Mesodermal cell (in vitro differentiated cells): ENCODE measurements at regions not wholly inside any gene's neighbourhood (a gene's known extent, or its start where the extent isn't known, plus 50 kb on each side); places are given as distances from the start of the nearest gene placed in this dataset.
"Not testable (repeated sequence)": the region's sequence is repeated elsewhere in the genome, so short reads cannot be mapped to it uniquely, and the experiment has no call there.

Source experiments
- H3K27ac ChIP-seq: 2 replicates; pipeline ENCODE4 v1.7.0; 2013; ENCODE audit warnings: mild to moderate bottlenecking, low read depth, low read length, moderate library complexity; ENCODE audit not compliant: severe bottlenecking
- H3K36me3 ChIP-seq: 2 replicates; pipeline ENCODE4 v1.7.1; 2013; ENCODE audit warnings: mild to moderate bottlenecking, low read length, moderate library complexity; ENCODE audit not compliant: control insufficient read depth, insufficient read depth
- H3K4me1 ChIP-seq: one replicate; pipeline ENCODE4 v1.7.1; 2013; ENCODE audit warnings: mild to moderate bottlenecking, low read length; ENCODE audit not compliant: insufficient read depth, control insufficient read depth, poor library complexity, severe bottlenecking
- H3K4me3 ChIP-seq: 2 replicates; pipeline ENCODE4 v1.7.0; 2013; ENCODE audit warnings: low read length, control low read depth, mild to moderate bottlenecking; ENCODE audit not compliant: insufficient read depth, poor library complexity, severe bottlenecking; ENCODE audit errors: extremely low read depth
- H3K9me3 ChIP-seq: 2 replicates; pipeline ENCODE4 v1.7.1; 2013; ENCODE audit warnings: mild to moderate bottlenecking, low read length, moderate library complexity; ENCODE audit not compliant: control insufficient read depth
- WGBS, 2 experiments: methylation state at CpG; one replicate each; pipeline ENCODE4 v1.1.5; 2013; ENCODE audit warnings: missing lambda C conversion rate in 2 of 2; ENCODE audit not compliant: insufficient coverage in 2 of 2; 5-methylcytosine and 5-hydroxymethylcytosine counted together

- no peak overlapping the region for H3K27ac ChIP-seq
- H3K9me3 ChIP-seq = no peaks in the 10 kb centered on the region
- 89 to 95% methylated on average over 8 to 9 of the region's 11 CpGs for whole genome bisulfite sequencing, 2 experiments
- H3K4me1 ChIP-seq = no peaks in the 10 kb centered on the region
- H3K36me3 ChIP-seq = no peaks in the 10 kb centered on the region
- H3K4me3 ChIP-seq = no peak overlapping the region
Measured at GRCh38 chr6:92700411-92700810, 718.9 kb downstream of the EPHA7 start.

- Histone ChIP-seq H3K27ac (no peak overlapping the region), H3K36me3 (no peaks in the 10 kb centered on the region), H3K4me3 (no peak overlapping the region), H3K4me1 (no peaks in the 10 kb centered on the region), H3K9me3 (no peaks in the 10 kb centered on the region)
- 100% methylated on average over 1 of the region's 2 CpGs; no CpG with 5 or more reads in 1 of the 2 experiments for WGBS, 2 experiments
Measured at GRCh38 chr6:92690997-92691599, 728.3 kb downstream of the EPHA7 start.

GRCh38 chr6:92688342-92688741, 731.0 kb downstream of the EPHA7 start:
- Histone ChIP-seq H3K36me3 (no peaks in the 10 kb centered on the region), H3K27ac (no peak overlapping the region), H3K9me3 (no peaks in the 10 kb centered on the region), H3K4me3 (no peak overlapping the region), H3K4me1 (no peaks in the 10 kb centered on the region)
- WGBS, 2 experiments = 57 to 67% methylated on average over 1 to 2 of the region's 2 CpGs

DNA sequence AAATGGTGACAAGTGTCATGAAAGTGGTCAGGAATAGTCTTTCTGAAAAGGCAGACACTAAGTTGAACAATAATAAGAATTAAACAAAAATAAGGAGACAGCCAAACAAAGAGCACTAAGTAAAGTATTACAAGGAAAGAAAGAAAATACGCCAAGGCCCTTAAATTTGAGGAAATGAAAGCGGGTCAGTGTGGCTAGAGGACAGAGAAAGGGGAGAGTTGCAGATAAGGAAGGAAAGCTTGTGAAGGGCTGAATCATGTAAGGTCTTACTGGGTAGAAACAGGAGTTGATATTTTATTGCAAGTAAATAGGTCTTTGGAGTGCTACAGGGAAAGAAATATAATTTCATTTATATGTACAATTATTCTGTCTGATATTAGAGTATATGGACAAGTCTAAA, 732.1 kb downstream of the EPHA7 start:
- 83 to 84% methylated on average over 2 of the region's 2 CpGs for WGBS, 2 experiments
- Histone ChIP-seq H3K4me3 (no peak overlapping the region), H3K27ac (no peak overlapping the region), H3K4me1 (no peaks in the 10 kb centered on the region), H3K9me3 (no peaks in the 10 kb centered on the region), H3K36me3 (no peaks in the 10 kb centered on the region)

DNA sequence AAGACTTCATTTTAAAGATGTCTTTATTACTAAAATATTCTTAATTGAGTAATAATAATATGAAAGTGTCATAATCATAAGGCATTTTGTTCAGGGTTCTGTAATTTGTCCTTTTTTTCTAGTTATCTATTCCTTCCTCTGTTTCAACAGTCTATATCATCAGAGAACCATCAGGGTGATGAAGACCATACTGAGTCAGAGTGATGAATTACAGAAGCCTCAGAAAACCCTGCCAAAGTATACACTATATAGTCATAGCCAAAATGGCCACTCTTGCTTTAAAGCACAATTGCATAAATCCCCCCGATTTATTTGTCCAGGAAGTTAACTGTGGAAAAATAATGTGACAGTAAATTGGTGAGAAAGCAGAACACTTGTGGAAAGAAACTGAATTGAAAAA, 735.0 kb downstream of the EPHA7 start:
- Histone ChIP-seq H3K36me3 (no peaks in the 10 kb centered on the region), H3K27ac (no peak overlapping the region), H3K4me1 (no peaks in the 10 kb centered on the region), H3K9me3 (no peaks in the 10 kb centered on the region), H3K4me3 (no peak overlapping the region)
- WGBS, 2 experiments = no CpG with 5 or more reads among the region's 1 CpG

DNA sequence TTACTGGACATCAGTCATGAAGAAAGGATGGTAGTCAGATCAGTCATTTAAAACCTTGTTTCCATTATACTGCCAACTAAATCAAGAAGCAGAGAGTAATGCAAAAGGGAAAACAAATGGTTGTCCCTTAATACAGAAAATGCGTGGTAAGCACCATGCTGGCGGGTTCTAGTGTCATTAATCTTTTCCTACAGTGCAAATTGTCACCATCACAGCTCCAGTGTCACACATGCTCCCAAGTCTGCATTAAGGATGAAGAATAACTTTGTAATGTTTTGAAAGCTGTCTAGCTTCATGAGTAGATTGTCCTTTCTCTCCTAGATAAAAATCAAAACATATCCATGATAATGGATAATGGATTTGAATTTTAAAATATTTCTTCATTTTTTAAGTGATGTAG, 735.6 kb downstream of the EPHA7 start:
- no peak overlapping the region for H3K27ac ChIP-seq
- WGBS, 2 experiments = 92% methylated on average over 2 of the region's 2 CpGs; no CpG with 5 or more reads in 1 of the 2 experiments
- H3K36me3 ChIP-seq = no peaks in the 10 kb centered on the region
- H3K4me3 ChIP-seq = no peak overlapping the region
- no peaks in the 10 kb centered on the region for H3K9me3 ChIP-seq
- no peaks in the 10 kb centered on the region for H3K4me1 ChIP-seq

- Histone ChIP-seq H3K4me1 (no peaks in the 10 kb centered on the region), H3K4me3 (no peak overlapping the region), H3K36me3 (no peaks in the 10 kb centered on the region), H3K9me3 (no peaks in the 10 kb centered on the region), H3K27ac (no peak overlapping the region)
- 90 to 100% methylated on average over 1 to 2 of the region's 4 CpGs for WGBS, 2 experiments
Measured at GRCh38 chr6:92682516-92683398, 736.6 kb downstream of the EPHA7 start.

DNA sequence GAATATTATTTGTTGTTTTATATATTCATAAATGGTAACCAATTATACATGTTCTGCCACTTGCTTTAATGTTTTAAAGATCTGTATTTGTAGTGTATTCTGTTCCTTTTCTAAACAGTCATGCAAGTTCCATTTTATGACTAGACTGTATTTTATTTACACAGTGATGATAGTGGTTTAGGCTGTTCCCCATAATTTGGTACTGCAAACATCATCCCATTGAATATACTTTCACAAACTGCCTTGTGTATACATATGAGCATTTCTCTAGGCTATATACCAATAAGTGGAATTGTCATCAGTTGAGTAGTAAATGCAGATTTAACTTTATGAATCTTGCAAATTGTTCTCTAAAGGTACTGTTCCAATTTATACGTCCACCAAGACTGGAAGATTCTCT, 738.0 kb downstream of the EPHA7 start:
- no peaks in the 10 kb centered on the region for H3K4me1 ChIP-seq
- no peak overlapping the region for H3K27ac ChIP-seq
- H3K9me3 ChIP-seq = no peaks in the 10 kb centered on the region
- no peaks in the 10 kb centered on the region for H3K36me3 ChIP-seq
- no CpG with 5 or more reads among the region's 1 CpG for WGBS, 2 experiments
- no peak overlapping the region for H3K4me3 ChIP-seq

- not testable (repeated sequence) for H3K27ac ChIP-seq, H3K4me3 ChIP-seq, H3K36me3 ChIP-seq, H3K9me3 ChIP-seq, H3K4me1 ChIP-seq
Measured at GRCh38 chr6:92671462-92671861, 747.9 kb downstream of the EPHA7 start.

- Histone ChIP-seq H3K4me1 (no peaks in the 10 kb centered on the region), H3K9me3 (no peaks in the 10 kb centered on the region), H3K4me3 (no peak overlapping the region), H3K27ac (no peak overlapping the region), H3K36me3 (no peaks in the 10 kb centered on the region)
- 20 to 92% methylated on average over 2 to 3 of the region's 5 CpGs for WGBS, 2 experiments
Measured at GRCh38 chr6:92667843-92668242, 751.5 kb downstream of the EPHA7 start.
